ENCODE measurements at regions not wholly inside any gene's neighbourhood (a gene's known extent, or its start where the extent isn't known, plus 50 kb on each side); places are given as distances from the start of the nearest gene placed in this dataset.

DNA sequence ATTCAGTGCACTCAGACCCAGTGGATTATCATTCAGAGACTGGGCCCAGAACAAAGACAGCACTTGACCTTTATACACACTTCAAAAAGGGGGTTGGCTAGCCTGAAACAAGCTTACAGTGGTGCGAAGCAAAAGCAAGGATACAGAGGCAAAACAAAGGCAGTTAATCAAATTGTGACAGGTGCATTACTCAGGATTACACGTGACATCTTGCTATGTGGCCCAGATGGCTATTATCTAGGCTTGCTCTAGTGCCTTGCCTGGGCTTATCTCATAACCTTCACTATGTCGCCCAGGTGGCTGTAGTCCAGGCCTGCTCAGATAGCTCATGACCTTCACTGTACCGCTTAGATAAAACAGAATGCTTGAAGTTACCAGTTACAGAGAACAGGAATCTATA lies 1092.1 kb upstream of the PRKX start:
- Histone ChIP-seq H3K79me2 (replicated peaks; ENCODE audit: insufficient read depth) (no peaks in the 10 kb centered on the region), H3K36me3 (ENCODE audit: insufficient read depth) (no peaks in the 10 kb centered on the region), H3K4me1 (ENCODE audit: insufficient read depth) (peaks cover 18% of the 10 kb centered on the region), H3K9me2 (ENCODE audit: insufficient read depth) (no peaks in the 10 kb centered on the region), H4K20me1 (replicated peaks; ENCODE audit: insufficient read depth) (no peaks in the 10 kb centered on the region), H3K4me2 (no peak overlapping the region), H3K27ac (ENCODE audit: low read depth) (no peak overlapping the region), H3K27me3 (ENCODE audit: insufficient read depth) (no peaks in the 10 kb centered on the region), H3K4me3 (no peak overlapping the region), H2AFZ (no peak overlapping the region), H3F3A (replicated peaks; ENCODE audit: low read depth) (no peaks in the 10 kb centered on the region)
- Mint-ChIP-seq H3K4me1 (peaks cover 15% of the 10 kb centered on the region; the same call in 2 of the 3 replicates), H3K36me3 (ENCODE audit: low read depth) (peaks cover 20% of the 10 kb centered on the region; the same call in 2 of the 3 replicates), H3K9me3 (peaks cover 26% of the 10 kb centered on the region; the same call in 2 of the 3 replicates), H3K4me3 (no peak overlapping the region), H3K27me3 (ENCODE audit: insufficient read depth, low read depth, poor library complexity) (peaks cover 3% of the 10 kb centered on the region), H3K27ac (no peak overlapping the region)
- ATAC-seq (no peak), DNase-seq (ENCODE audit: low spot score) (no peak)
- TF ChIP-seq, protein P1, sequence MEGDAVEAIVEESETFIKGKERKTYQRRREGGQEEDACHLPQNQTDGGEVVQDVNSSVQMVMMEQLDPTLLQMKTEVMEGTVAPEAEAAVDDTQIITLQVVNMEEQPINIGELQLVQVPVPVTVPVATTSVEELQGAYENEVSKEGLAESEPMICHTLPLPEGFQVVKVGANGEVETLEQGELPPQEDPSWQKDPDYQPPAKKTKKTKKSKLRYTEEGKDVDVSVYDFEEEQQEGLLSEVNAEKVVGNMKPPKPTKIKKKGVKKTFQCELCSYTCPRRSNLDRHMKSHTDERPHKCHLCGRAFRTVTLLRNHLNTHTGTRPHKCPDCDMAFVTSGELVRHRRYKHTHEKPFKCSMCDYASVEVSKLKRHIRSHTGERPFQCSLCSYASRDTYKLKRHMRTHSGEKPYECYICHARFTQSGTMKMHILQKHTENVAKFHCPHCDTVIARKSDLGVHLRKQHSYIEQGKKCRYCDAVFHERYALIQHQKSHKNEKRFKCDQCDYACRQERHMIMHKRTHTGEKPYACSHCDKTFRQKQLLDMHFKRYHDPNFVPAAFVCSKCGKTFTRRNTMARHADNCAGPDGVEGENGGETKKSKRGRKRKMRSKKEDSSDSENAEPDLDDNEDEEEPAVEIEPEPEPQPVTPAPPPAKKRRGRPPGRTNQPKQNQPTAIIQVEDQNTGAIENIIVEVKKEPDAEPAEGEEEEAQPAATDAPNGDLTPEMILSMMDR (conservative IDR thresholded peaks at IDR 0.05; ENCODE audit: low read depth in 2 of 2), result no peak
- no peak for TF ChIP-seq STAT1 (IDR thresholded peaks at IDR 0.05; ENCODE audit: unreplicated experiment)
- TF ChIP-seq EZH2 (IDR thresholded peaks at IDR 0.05; ENCODE audit: low read depth, unreplicated experiment), result no peak
- TF ChIP-seq POLR2AphosphoS5 (IDR thresholded peaks at IDR 0.05; ENCODE audit: low read depth), result no peak
- TF ChIP-seq, protein P2, sequence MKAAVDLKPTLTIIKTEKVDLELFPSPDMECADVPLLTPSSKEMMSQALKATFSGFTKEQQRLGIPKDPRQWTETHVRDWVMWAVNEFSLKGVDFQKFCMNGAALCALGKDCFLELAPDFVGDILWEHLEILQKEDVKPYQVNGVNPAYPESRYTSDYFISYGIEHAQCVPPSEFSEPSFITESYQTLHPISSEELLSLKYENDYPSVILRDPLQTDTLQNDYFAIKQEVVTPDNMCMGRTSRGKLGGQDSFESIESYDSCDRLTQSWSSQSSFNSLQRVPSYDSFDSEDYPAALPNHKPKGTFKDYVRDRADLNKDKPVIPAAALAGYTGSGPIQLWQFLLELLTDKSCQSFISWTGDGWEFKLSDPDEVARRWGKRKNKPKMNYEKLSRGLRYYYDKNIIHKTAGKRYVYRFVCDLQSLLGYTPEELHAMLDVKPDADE (IDR thresholded peaks at IDR 0.05), result no peak
- TF ChIP-seq CREB1 (CRISPR knock-in tag; IDR thresholded peaks at IDR 0.05; ENCODE audit: low read depth), result no peak
- no peak for TF ChIP-seq EZH2phosphoT487 (IDR thresholded peaks at IDR 0.05; ENCODE audit: unreplicated experiment)
- no peak for TF ChIP-seq ZNF114 (CRISPR knock-in tag; IDR thresholded peaks at IDR 0.05)
- TF ChIP-seq, protein P3, sequence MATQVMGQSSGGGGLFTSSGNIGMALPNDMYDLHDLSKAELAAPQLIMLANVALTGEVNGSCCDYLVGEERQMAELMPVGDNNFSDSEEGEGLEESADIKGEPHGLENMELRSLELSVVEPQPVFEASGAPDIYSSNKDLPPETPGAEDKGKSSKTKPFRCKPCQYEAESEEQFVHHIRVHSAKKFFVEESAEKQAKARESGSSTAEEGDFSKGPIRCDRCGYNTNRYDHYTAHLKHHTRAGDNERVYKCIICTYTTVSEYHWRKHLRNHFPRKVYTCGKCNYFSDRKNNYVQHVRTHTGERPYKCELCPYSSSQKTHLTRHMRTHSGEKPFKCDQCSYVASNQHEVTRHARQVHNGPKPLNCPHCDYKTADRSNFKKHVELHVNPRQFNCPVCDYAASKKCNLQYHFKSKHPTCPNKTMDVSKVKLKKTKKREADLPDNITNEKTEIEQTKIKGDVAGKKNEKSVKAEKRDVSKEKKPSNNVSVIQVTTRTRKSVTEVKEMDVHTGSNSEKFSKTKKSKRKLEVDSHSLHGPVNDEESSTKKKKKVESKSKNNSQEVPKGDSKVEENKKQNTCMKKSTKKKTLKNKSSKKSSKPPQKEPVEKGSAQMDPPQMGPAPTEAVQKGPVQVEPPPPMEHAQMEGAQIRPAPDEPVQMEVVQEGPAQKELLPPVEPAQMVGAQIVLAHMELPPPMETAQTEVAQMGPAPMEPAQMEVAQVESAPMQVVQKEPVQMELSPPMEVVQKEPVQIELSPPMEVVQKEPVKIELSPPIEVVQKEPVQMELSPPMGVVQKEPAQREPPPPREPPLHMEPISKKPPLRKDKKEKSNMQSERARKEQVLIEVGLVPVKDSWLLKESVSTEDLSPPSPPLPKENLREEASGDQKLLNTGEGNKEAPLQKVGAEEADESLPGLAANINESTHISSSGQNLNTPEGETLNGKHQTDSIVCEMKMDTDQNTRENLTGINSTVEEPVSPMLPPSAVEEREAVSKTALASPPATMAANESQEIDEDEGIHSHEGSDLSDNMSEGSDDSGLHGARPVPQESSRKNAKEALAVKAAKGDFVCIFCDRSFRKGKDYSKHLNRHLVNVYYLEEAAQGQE (IDR thresholded peaks at IDR 0.05; ENCODE audit: unreplicated experiment), result no peak
- TF ChIP-seq ZNF331 (CRISPR knock-in tag; IDR thresholded peaks at IDR 0.05; ENCODE audit: low read depth), result no peak
- TF ChIP-seq JUNB (IDR thresholded peaks at IDR 0.05; ENCODE audit: unreplicated experiment), result no peak
- TF ChIP-seq, protein P4, sequence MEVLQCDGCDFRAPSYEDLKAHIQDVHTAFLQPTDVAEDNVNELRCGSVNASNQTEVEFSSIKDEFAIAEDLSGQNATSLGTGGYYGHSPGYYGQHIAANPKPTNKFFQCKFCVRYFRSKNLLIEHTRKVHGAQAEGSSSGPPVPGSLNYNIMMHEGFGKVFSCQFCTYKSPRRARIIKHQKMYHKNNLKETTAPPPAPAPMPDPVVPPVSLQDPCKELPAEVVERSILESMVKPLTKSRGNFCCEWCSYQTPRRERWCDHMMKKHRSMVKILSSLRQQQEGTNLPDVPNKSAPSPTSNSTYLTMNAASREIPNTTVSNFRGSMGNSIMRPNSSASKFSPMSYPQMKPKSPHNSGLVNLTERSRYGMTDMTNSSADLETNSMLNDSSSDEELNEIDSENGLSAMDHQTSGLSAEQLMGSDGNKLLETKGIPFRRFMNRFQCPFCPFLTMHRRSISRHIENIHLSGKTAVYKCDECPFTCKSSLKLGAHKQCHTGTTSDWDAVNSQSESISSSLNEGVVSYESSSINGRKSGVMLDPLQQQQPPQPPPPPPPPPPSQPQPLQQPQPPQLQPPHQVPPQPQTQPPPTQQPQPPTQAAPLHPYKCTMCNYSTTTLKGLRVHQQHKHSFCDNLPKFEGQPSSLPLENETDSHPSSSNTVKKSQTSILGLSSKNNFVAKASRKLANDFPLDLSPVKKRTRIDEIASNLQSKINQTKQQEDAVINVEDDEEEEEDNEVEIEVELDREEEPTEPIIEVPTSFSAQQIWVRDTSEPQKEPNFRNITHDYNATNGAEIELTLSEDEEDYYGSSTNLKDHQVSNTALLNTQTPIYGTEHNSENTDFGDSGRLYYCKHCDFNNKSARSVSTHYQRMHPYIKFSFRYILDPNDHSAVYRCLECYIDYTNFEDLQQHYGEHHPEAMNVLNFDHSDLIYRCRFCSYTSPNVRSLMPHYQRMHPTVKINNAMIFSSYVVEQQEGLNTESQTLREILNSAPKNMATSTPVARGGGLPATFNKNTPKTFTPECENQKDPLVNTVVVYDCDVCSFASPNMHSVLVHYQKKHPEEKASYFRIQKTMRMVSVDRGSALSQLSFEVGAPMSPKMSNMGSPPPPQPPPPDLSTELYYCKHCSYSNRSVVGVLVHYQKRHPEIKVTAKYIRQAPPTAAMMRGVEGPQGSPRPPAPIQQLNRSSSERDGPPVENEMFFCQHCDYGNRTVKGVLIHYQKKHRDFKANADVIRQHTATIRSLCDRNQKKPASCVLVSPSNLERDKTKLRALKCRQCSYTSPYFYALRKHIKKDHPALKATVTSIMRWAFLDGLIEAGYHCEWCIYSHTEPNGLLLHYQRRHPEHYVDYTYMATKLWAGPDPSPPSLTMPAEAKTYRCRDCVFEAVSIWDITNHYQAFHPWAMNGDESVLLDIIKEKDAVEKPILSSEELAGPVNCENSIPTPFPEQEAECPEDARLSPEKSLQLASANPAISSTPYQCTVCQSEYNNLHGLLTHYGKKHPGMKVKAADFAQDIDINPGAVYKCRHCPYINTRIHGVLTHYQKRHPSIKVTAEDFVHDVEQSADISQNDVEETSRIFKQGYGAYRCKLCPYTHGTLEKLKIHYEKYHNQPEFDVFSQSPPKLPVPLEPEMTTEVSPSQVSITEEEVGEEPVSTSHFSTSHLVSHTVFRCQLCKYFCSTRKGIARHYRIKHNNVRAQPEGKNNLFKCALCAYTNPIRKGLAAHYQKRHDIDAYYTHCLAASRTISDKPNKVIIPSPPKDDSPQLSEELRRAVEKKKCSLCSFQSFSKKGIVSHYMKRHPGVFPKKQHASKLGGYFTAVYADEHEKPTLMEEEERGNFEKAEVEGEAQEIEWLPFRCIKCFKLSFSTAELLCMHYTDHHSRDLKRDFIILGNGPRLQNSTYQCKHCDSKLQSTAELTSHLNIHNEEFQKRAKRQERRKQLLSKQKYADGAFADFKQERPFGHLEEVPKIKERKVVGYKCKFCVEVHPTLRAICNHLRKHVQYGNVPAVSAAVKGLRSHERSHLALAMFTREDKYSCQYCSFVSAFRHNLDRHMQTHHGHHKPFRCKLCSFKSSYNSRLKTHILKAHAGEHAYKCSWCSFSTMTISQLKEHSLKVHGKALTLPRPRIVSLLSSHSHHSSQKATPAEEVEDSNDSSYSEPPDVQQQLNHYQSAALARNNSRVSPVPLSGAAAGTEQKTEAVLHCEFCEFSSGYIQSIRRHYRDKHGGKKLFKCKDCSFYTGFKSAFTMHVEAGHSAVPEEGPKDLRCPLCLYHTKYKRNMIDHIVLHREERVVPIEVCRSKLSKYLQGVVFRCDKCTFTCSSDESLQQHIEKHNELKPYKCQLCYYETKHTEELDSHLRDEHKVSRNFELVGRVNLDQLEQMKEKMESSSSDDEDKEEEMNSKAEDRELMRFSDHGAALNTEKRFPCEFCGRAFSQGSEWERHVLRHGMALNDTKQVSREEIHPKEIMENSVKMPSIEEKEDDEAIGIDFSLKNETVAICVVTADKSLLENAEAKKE (CRISPR knock-in tag; IDR thresholded peaks at IDR 0.05), result no peak
- TF ChIP-seq NANOG (IDR thresholded peaks at IDR 0.05; ENCODE audit: borderline replicate concordance), result no peak
